Fibroblast of mammary gland (primary cell): ENCODE measurements at regions not wholly inside any gene's neighbourhood (a gene's known extent, or its start where the extent isn't known, plus 50 kb on each side); places are given as distances from the start of the nearest gene placed in this dataset.

Experiments
- DNase-seq: peaks from one replicate; pipeline ENCODE4 v3.0.0-alpha.2; 2010; ENCODE audit warnings: low read depth
- H3K4me3 ChIP-seq: 2 replicates; pipeline ENCODE4 v1.5.1; 2011; ENCODE audit warnings: low read depth, mild to moderate bottlenecking, low read length, moderate library complexity; ENCODE audit not compliant: control insufficient read depth
- CTCF ChIP-seq: conservative IDR thresholded peaks from 2 replicates; pipeline ENCODE4 v1.5.1; 2011; ENCODE audit warnings: low read depth, low read length, inconsistent platforms; ENCODE audit not compliant: control insufficient read depth, insufficient read depth

- H3K4me3 ChIP-seq, result no peak overlapping the region
- DNase-seq, result no peak
- TF ChIP-seq CTCF, result no peak
Observed at GRCh38 chr13:68481130-68481529, 1251.0 kb upstream of the PCDH9 start.

- H3K4me3 ChIP-seq, result no peak overlapping the region
- no peak for DNase-seq
- TF ChIP-seq CTCF, result no peak
Observed at GRCh38 chr13:68473834-68474326, 1243.7 kb upstream of the PCDH9 start.

- DNase-seq, result no peak
- no peak overlapping the region for H3K4me3 ChIP-seq
- TF ChIP-seq CTCF, result no peak
Observed at GRCh38 chr13:68467160-68467559, 1237.0 kb upstream of the PCDH9 start.

- TF ChIP-seq CTCF, result no peak
- H3K4me3 ChIP-seq, result no peak overlapping the region
- DNase-seq, result no peak
Observed at GRCh38 chr13:68440874-68441273, 1210.7 kb upstream of the PCDH9 start.

GRCh38 chr13:68439817-68440216 is 1209.7 kb upstream of the PCDH9 start:
- peak; percentile 34 for DNase-seq
- TF ChIP-seq CTCF, result no peak

GRCh38 chr13:68428292-68428691 is 1198.2 kb upstream of the PCDH9 start:
- TF ChIP-seq CTCF, result no peak
- H3K4me3 ChIP-seq, result no peak overlapping the region
- no peak for DNase-seq

More at GRCh38 chr13:68439817-68440216, 1209.7 kb upstream of the PCDH9 start:
- H3K4me3 ChIP-seq, result no peak overlapping the region

GRCh38 chr13:68417801-68418200 is 1187.7 kb upstream of the PCDH9 start:
- no peak overlapping the region for H3K4me3 ChIP-seq
- DNase-seq, result no peak
- TF ChIP-seq CTCF, result no peak
